CD4-positive, alpha-beta memory T cell (primary cell): ENCODE measurements at regions not wholly inside any gene's neighbourhood (a gene's known extent, or its start where the extent isn't known, plus 50 kb on each side); places are given as distances from the start of the nearest gene placed in this dataset.
A peak's percentile ranks its signal among the peaks of the same experiment; 100 is the strongest.

Experiments used
- CTCF ChIA-PET: fragments of 350-600 bp; sonication (Branson Sonifier 250); formaldehyde crosslinking; loops from one replicate; lab custom pipeline; 2021; ENCODE audit warnings: inconsistent platforms; ENCODE audit not compliant: partially characterized antibody; lab: Charles Lee
- POLR2A ChIA-PET: fragments of 350-600 bp; sonication (Branson Sonifier 250); formaldehyde crosslinking; loops from one replicate; lab custom pipeline; 2021; ENCODE audit not compliant: partially characterized antibody; lab: Charles Lee
- DNase-seq, 5 donors: peaks; one replicate each; pipeline versions ENCODE4 v3.0.0 to v3.0.0-alpha.2; 2020 to 2022; ENCODE audit warnings: mixed read lengths in 1 of 5
- H3K27ac ChIP-seq: one replicate; pipeline ENCODE4 v1.7.0; 2013; ENCODE audit warnings: low read depth, low read length
- H3K27me3 ChIP-seq: 2 replicates; pipeline ENCODE4 v1.7.0; 2013; ENCODE audit warnings: mild to moderate bottlenecking, low read length, moderate library complexity; ENCODE audit not compliant: insufficient read depth
- H3K36me3 ChIP-seq: 2 replicates; pipeline ENCODE4 v1.7.0; 2013; ENCODE audit warnings: mild to moderate bottlenecking, low read length, moderate library complexity; ENCODE audit not compliant: insufficient read depth
- H3K4me1 ChIP-seq: 2 replicates; pipeline ENCODE4 v1.7.0; 2013; ENCODE audit warnings: mild to moderate bottlenecking, low read length, moderate library complexity; ENCODE audit not compliant: insufficient read depth
- H3K4me3 ChIP-seq, 2 donors: one replicate each; pipeline ENCODE4 v1.7.0; 2013; ENCODE audit warnings: low read length in 2 of 2, mild to moderate bottlenecking in 1 of 2
- H3K9me3 ChIP-seq, 2 donors: one replicate each; pipeline ENCODE4 v1.7.0; 2013; ENCODE audit warnings: low read length in 2 of 2, control low read depth in 1 of 2; ENCODE audit not compliant: control insufficient read depth in 1 of 2
- H3K27ac Mint-ChIP-seq, 7 donors: one replicate each; pipeline ENCODE4 v1.8.0; 2020 to 2021; ENCODE audit warnings: mixed read lengths in 7 of 7, mild to moderate bottlenecking in 6 of 7, inconsistent platforms in 3 of 7, moderate library complexity in 3 of 7
- H3K27me3 Mint-ChIP-seq, 2 donors: one replicate each; pipeline ENCODE4 v1.8.0; 2020 to 2021; ENCODE audit warnings: mixed read lengths in 2 of 2
- H3K36me3 Mint-ChIP-seq, 2 donors: one replicate each; pipeline ENCODE4 v1.8.0; 2020 to 2021; ENCODE audit warnings: mixed read lengths in 2 of 2, inconsistent platforms in 1 of 2, mild to moderate bottlenecking in 1 of 2
- H3K4me1 Mint-ChIP-seq, 4 donors: one replicate each; pipeline ENCODE4 v1.8.0; 2020 to 2021; ENCODE audit warnings: mixed read lengths in 4 of 4, mild to moderate bottlenecking in 1 of 4
- H3K4me3 Mint-ChIP-seq, 8 donors: one replicate each; pipeline ENCODE4 v1.8.0; 2020 to 2021; ENCODE audit warnings: mixed read lengths in 8 of 8, mild to moderate bottlenecking in 7 of 8, moderate library complexity in 6 of 8, inconsistent platforms in 3 of 8
- H3K9me3 Mint-ChIP-seq, 8 donors: one replicate each; pipeline ENCODE4 v1.8.0; 2020 to 2021; ENCODE audit warnings: mixed read lengths in 8 of 8, mild to moderate bottlenecking in 5 of 8, inconsistent platforms in 3 of 8, moderate library complexity in 1 of 8
- intact Hi-C: fragments of 100-400 bp; cut with micrococcal nuclease; formaldehyde crosslinking; loops from one replicate; pipeline ENCODE4 v1.15.1; 2023

DNA sequence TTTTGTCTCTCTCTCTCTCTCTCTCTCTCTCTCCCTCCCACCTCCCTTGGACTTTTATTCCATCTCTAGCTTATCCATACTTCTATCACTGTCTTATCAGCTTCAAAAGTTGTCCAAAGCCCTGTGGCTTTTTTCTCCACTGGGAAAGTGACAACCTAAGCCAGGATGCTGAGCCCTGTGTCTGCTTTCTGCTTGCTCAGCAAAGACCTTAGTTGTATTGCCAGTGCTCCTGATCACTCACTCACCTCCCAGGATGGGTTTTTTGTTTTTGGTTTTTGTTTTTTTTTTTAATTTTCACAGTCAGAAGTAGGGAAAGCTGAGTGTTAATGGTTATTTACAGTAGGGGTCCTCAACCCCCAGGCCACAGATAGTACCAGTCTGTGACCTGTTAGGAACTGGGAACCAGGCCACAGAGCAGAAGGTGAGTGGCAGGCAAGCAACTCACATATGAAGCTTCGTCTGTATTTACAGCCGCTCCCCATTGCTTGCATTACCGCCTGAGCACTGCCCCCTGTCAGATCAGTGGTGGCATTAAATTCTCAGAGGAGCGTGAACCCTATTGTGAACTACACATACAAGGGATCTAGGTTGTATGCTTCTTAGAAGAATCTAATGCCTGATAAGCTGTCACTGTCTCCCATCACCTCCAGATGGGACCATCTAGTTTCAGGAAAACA is 125.0 kb upstream of the ID4 start:
- no peak for DNase-seq
- H3K27ac Mint-ChIP-seq = no peak overlapping the region
- Histone ChIP-seq H3K4me3 (no peak overlapping the region), H3K4me1 (no peaks in the 10 kb centered on the region), H3K36me3 (no peaks in the 10 kb centered on the region), H3K27me3 (no peaks in the 10 kb centered on the region), H3K27ac (no peak overlapping the region), H3K9me3 (no peaks in the 10 kb centered on the region)
- H3K27me3 Mint-ChIP-seq = no peaks in the 10 kb centered on the region
- intact Hi-C loops = no loop called here
- CTCF ChIA-PET = no interaction called here
- POLR2A ChIA-PET = no interaction called here
- no peak overlapping the region for H3K4me3 Mint-ChIP-seq
- peaks cover 0 to 3% (median under 1%) of the 10 kb centered on the region in 8 donors for H3K9me3 Mint-ChIP-seq
- H3K36me3 Mint-ChIP-seq = no peaks in the 10 kb centered on the region
- H3K4me1 Mint-ChIP-seq = no peaks in the 10 kb centered on the region

DNA sequence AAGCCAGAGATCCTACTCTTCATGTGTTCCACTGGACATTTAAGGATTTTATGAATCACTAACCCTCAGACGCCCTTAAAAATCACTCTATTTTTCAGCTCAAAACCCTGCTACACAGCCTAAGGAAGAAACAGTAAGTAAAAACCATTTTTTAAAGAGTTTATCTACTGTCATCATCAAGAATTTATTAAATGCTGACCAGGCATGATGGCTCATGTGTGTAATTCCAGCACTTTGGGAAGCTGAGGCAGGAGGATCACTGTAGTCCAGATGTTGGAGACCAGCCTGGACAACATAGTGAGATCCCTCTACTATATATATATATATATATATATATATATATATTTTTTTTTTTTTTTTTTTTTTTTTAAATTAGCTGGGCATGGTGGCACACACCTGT is 124.2 kb upstream of the ID4 start:
- POLR2A ChIA-PET = no interaction called here
- intact Hi-C loops = no loop called here
- peaks cover 0 to 3% (median 1%) of the 10 kb centered on the region in 8 donors for H3K9me3 Mint-ChIP-seq
- Histone ChIP-seq H3K4me1 (no peaks in the 10 kb centered on the region), H3K4me3 (no peak overlapping the region), H3K36me3 (no peaks in the 10 kb centered on the region), H3K27ac (no peak overlapping the region), H3K9me3 (no peaks in the 10 kb centered on the region), H3K27me3 (no peaks in the 10 kb centered on the region)
- H3K36me3 Mint-ChIP-seq = no peaks in the 10 kb centered on the region
- H3K4me1 Mint-ChIP-seq = no peaks in the 10 kb centered on the region
- CTCF ChIA-PET = no interaction called here
- H3K27me3 Mint-ChIP-seq = no peaks in the 10 kb centered on the region
- no peak for DNase-seq
- no peak overlapping the region for H3K4me3 Mint-ChIP-seq
- peak overlapping the region in 1 of 7 donors; percentile 46 for H3K27ac Mint-ChIP-seq

DNA sequence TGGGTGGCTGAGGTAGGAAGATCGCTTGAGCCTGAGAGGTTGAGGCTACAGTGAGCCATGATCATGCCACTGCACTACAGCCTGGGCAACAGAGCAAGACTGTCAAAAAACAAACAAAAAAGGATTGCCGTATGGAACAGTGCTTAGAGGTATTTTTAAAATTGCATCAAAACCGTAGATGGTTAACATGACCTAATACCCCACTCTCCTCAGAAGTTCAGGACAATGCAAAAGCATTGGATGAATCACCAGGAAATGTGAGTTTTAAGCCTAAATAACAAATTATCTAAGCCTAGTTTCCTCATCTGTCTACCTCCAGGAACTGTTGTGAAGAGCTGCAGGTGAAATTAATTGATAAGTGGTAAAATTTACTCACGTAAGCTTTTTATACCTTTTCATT is 123.8 kb upstream of the ID4 start:
- H3K36me3 Mint-ChIP-seq = no peaks in the 10 kb centered on the region
- no peak overlapping the region for H3K4me3 ChIP-seq
- ChIA-PET POLR2A (no interaction called here), CTCF (no interaction called here)
- H3K4me1 ChIP-seq = no peaks in the 10 kb centered on the region
- H3K27ac ChIP-seq = no peak overlapping the region
- H3K4me1 Mint-ChIP-seq = no peaks in the 10 kb centered on the region
- no peaks in the 10 kb centered on the region for H3K27me3 Mint-ChIP-seq
- H3K36me3 ChIP-seq = no peaks in the 10 kb centered on the region
- H3K27me3 ChIP-seq = no peaks in the 10 kb centered on the region
- peaks cover 0 to 5% (median 1%) of the 10 kb centered on the region in 8 donors for H3K9me3 Mint-ChIP-seq
- no peak for DNase-seq
- intact Hi-C loops = no loop called here
- H3K27ac Mint-ChIP-seq = no peak overlapping the region
- no peaks in the 10 kb centered on the region for H3K9me3 ChIP-seq
- H3K4me3 Mint-ChIP-seq = no peak overlapping the region

DNA sequence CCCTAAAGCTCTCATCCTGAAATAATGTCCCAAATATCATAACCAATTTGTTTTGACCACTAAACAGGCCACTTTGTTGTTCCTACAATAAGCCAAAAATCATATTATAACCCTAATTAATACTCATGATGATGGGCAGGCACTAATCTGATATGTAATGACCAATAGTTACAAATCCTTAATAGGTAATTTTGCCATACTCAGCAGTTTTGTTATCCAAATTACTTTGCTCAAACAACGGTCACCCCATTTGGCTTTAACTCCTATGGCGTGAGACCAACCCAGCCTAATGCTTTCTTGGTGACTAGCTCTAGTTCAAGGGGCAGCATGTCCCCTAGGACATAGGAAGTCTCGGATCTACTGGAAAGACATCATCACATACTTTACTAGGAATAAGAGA is 123.2 kb upstream of the ID4 start:
- H3K36me3 Mint-ChIP-seq = no peaks in the 10 kb centered on the region
- peaks cover 0 to 5% (median 1%) of the 10 kb centered on the region in 8 donors for H3K9me3 Mint-ChIP-seq
- no peaks in the 10 kb centered on the region for H3K36me3 ChIP-seq
- no peaks in the 10 kb centered on the region for H3K9me3 ChIP-seq
- DNase-seq = no peak
- H3K27ac Mint-ChIP-seq = no peak overlapping the region
- no peaks in the 10 kb centered on the region for H3K4me1 Mint-ChIP-seq
- H3K4me3 Mint-ChIP-seq = no peak overlapping the region
- H3K27me3 ChIP-seq = no peaks in the 10 kb centered on the region
- POLR2A ChIA-PET = no interaction called here
- intact Hi-C loops = no loop called here
- CTCF ChIA-PET = no interaction called here
- H3K27ac ChIP-seq = no peak overlapping the region
- H3K27me3 Mint-ChIP-seq = no peaks in the 10 kb centered on the region
- no peaks in the 10 kb centered on the region for H3K4me1 ChIP-seq
- no peak overlapping the region for H3K4me3 ChIP-seq

DNA sequence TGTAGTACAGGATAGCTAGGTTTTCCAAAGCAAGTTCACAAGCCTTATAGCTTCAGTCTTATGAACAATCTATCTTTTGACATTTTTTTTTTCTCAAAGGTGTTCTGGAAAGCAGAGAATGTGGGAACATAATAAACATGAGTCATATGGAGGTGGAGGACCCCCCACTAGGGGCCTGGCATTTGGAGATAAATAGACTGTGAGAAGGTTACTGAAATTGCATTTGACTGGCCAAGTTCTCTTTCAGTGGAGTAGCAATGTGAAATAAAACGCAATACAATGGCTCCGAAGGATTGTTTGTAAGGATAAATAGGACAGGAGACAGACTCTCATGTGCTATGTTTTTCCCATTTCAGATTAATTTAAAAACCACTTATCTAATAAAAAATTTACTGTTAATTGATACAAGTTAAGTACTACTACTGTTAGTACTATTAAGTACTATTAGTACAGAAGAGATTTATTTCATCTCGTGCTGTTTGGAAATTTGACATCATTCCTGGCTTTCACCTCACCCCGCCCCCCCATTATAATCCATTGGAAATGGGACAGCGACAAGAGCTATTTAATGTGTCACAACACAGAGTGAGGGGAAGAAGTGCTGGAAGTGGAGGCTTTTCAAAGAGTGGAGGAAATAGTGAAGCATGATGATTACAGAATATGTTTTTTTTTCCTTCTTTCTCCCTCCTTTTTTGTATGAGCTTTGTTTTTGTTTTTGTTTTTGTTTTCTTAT is 122.6 kb upstream of the ID4 start:
- Mint-ChIP-seq H3K9me3 (peaks cover 0 to 5% (median under 1%) of the 10 kb centered on the region in 8 donors), H3K4me1 (no peaks in the 10 kb centered on the region), H3K27me3 (no peaks in the 10 kb centered on the region), H3K27ac (no peak overlapping the region), H3K4me3 (no peak overlapping the region), H3K36me3 (no peaks in the 10 kb centered on the region)
- no peak overlapping the region for H3K4me3 ChIP-seq
- no peaks in the 10 kb centered on the region for H3K9me3 ChIP-seq
- H3K27ac ChIP-seq = no peak overlapping the region
- H3K4me1 ChIP-seq = no peaks in the 10 kb centered on the region
- intact Hi-C loops = no loop called here
- DNase-seq = no peak
- H3K36me3 ChIP-seq = no peaks in the 10 kb centered on the region
- H3K27me3 ChIP-seq = no peaks in the 10 kb centered on the region
- ChIA-PET POLR2A (no interaction called here), CTCF (no interaction called here)

DNA sequence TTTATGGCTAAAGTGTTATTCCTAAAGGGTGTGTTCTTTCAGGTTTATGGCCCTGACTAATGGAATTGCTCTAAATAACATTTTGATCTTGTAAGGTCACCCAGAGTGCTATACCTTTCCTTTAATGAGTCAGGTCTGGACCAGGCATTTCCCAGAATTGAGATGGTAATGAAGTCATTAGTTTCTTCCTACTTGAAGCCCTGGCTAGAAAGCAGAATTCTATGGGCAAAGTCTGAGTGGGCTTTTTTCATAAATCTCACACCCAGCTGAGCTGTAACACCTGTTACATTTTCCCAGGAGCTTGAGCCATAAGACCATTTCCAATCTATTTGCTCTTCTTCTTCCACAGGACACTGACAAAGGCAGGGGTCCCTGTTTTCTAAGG is 122.0 kb upstream of the ID4 start:
- Histone ChIP-seq H3K27me3 (no peaks in the 10 kb centered on the region), H3K9me3 (no peaks in the 10 kb centered on the region), H3K4me1 (no peaks in the 10 kb centered on the region), H3K27ac (no peak overlapping the region), H3K4me3 (no peak overlapping the region), H3K36me3 (no peaks in the 10 kb centered on the region)
- H3K4me3 Mint-ChIP-seq = no peak overlapping the region
- H3K4me1 Mint-ChIP-seq = no peaks in the 10 kb centered on the region
- H3K27me3 Mint-ChIP-seq = no peaks in the 10 kb centered on the region
- ChIA-PET CTCF (no interaction called here), POLR2A (no interaction called here)
- H3K27ac Mint-ChIP-seq = no peak overlapping the region
- H3K36me3 Mint-ChIP-seq = no peaks in the 10 kb centered on the region
- intact Hi-C loops = no loop called here
- DNase-seq = no peak
- H3K9me3 Mint-ChIP-seq = peaks cover 0 to 5% (median under 1%) of the 10 kb centered on the region in 8 donors

DNA sequence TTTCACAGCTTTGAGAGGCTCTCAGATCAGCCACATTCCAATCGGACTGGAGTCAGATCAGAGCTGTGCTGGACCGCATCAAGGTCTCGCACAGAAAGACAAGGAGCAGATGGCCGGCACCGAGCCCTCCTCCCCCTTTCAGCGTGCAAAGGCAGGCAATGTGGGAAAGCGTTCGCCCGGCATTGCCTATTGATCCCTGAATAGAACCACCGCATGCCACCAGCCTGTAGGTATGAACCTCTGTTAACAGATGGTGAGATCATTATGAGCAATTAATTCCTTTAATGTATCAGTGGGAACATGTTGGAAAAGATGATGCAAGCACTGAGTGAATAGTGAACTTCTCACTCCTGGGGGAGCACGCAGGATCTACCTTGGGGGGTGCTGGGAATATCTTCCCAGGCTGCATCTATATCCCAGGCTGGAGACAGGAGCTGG is 117.5 kb upstream of the ID4 start:
- H3K4me3 ChIP-seq = no peak overlapping the region
- POLR2A ChIA-PET = no interaction called here
- intact Hi-C loops = no loop called here
- no peaks in the 10 kb centered on the region for H3K27me3 ChIP-seq
- no peak overlapping the region for H3K27ac ChIP-seq
- Mint-ChIP-seq H3K27ac (no peak overlapping the region), H3K4me1 (no peaks in the 10 kb centered on the region), H3K27me3 (no peaks in the 10 kb centered on the region), H3K36me3 (no peaks in the 10 kb centered on the region), H3K9me3 (peaks cover 0 to 6% (median 0%) of the 10 kb centered on the region in 8 donors), H3K4me3 (no peak overlapping the region)
- DNase-seq = no peak
- no peaks in the 10 kb centered on the region for H3K4me1 ChIP-seq
- H3K9me3 ChIP-seq = no peaks in the 10 kb centered on the region
- CTCF ChIA-PET = no interaction called here
- no peaks in the 10 kb centered on the region for H3K36me3 ChIP-seq
